Left ventricle myocardium inferior (tissue), 1 donor: ENCODE measurements at regions not wholly inside any gene's neighbourhood (a gene's known extent, or its start where the extent isn't known, plus 50 kb on each side); places are given as distances from the start of the nearest gene placed in this dataset.

Source experiments
- DNase-seq: peaks from one replicate; pipeline ENCODE4 v3.0.0-alpha.2; 2020
- H3K27ac ChIP-seq: fragments of 200-600 bp; replicated peaks from 2 replicates; pipeline ENCODE4 v1.8.0; 2021
- H3K27me3 ChIP-seq: fragments of 200-600 bp; 2 replicates; pipeline ENCODE4 v1.8.0; 2021; ENCODE audit warnings: low read depth
- H3K36me3 ChIP-seq: fragments of 200-600 bp; 2 replicates; pipeline ENCODE4 v1.8.0; 2021
- H3K4me1 ChIP-seq: fragments of 200-600 bp; 2 replicates; pipeline ENCODE4 v1.8.0; 2021
- H3K4me3 ChIP-seq: fragments of 200-600 bp; 2 replicates; pipeline ENCODE4 v1.8.0; 2021; ENCODE audit warnings: mild to moderate bottlenecking, moderate library complexity
- H3K9me3 ChIP-seq: fragments of 200-600 bp; replicated peaks from 2 replicates; pipeline ENCODE4 v1.8.0; 2021
- CTCF ChIP-seq: fragments of 200-600 bp; IDR thresholded peaks from 2 replicates; pipeline ENCODE4 v1.8.0; 2021; ENCODE audit warnings: antibody characterized with exemption, mild to moderate bottlenecking, borderline replicate concordance
- intact Hi-C: fragments of 100-400 bp; cut with micrococcal nuclease; formaldehyde crosslinking; loops from one replicate; pipeline ENCODE4 v1.11.0; 2022
- donor health status: DM: no; HTN: yes; CAD: no; lungs with severe emphysema.

- Histone ChIP-seq H3K27ac (no peak overlapping the region), H3K4me1 (no peaks in the 10 kb centered on the region), H3K36me3 (no peaks in the 10 kb centered on the region), H3K27me3 (no peaks in the 10 kb centered on the region), H3K9me3 (no peaks in the 10 kb centered on the region), H3K4me3 (no peak overlapping the region)
- TF ChIP-seq CTCF = no peak
- intact Hi-C loops = no loop called here
- DNase-seq = no peak
Observed at GRCh38 chr10:106473129-106473685, 691.3 kb downstream of the SORCS1 start.

GRCh38 chr10:106467506-106467905, 697.0 kb downstream of the SORCS1 start:
- no peak overlapping the region for H3K27ac ChIP-seq
- TF ChIP-seq CTCF = no peak
- H3K4me1 ChIP-seq = no peaks in the 10 kb centered on the region
- H3K27me3 ChIP-seq = no peaks in the 10 kb centered on the region
- intact Hi-C loops = no loop called here
- peaks cover 3% of the 10 kb centered on the region for H3K9me3 ChIP-seq
- no peak for DNase-seq
- H3K36me3 ChIP-seq = no peaks in the 10 kb centered on the region
- H3K4me3 ChIP-seq = no peak overlapping the region

- Histone ChIP-seq H3K27ac (no peak overlapping the region), H3K36me3 (no peaks in the 10 kb centered on the region), H3K27me3 (no peaks in the 10 kb centered on the region), H3K4me3 (no peak overlapping the region), H3K4me1 (no peaks in the 10 kb centered on the region), H3K9me3 (peaks cover 6% of the 10 kb centered on the region)
- intact Hi-C loops = no loop called here
- no peak for DNase-seq
- no peak for TF ChIP-seq CTCF
Observed at GRCh38 chr10:106457522-106457921, 707.0 kb downstream of the SORCS1 start.

- no peaks in the 10 kb centered on the region for H3K4me1 ChIP-seq
- no peaks in the 10 kb centered on the region for H3K36me3 ChIP-seq
- DNase-seq = no peak
- H3K27me3 ChIP-seq = no peaks in the 10 kb centered on the region
- intact Hi-C loops = no loop called here
- no peak for TF ChIP-seq CTCF
- H3K4me3 ChIP-seq = no peak overlapping the region
- no peak overlapping the region for H3K27ac ChIP-seq
- no peaks in the 10 kb centered on the region for H3K9me3 ChIP-seq
Observed at GRCh38 chr10:106454233-106454632, 710.3 kb downstream of the SORCS1 start.

- Histone ChIP-seq H3K4me1 (no peaks in the 10 kb centered on the region), H3K27ac (no peak overlapping the region), H3K36me3 (no peaks in the 10 kb centered on the region), H3K27me3 (no peaks in the 10 kb centered on the region), H3K9me3 (no peaks in the 10 kb centered on the region), H3K4me3 (no peak overlapping the region)
- intact Hi-C loops = no loop called here
- DNase-seq = no peak
- no peak for TF ChIP-seq CTCF
Observed at GRCh38 chr10:106450966-106451365, 713.5 kb downstream of the SORCS1 start.
